ENCODE measurements at regions not wholly inside any gene's neighbourhood (a gene's known extent, or its start where the extent isn't known, plus 50 kb on each side); places are given as distances from the start of the nearest gene placed in this dataset.

DNA sequence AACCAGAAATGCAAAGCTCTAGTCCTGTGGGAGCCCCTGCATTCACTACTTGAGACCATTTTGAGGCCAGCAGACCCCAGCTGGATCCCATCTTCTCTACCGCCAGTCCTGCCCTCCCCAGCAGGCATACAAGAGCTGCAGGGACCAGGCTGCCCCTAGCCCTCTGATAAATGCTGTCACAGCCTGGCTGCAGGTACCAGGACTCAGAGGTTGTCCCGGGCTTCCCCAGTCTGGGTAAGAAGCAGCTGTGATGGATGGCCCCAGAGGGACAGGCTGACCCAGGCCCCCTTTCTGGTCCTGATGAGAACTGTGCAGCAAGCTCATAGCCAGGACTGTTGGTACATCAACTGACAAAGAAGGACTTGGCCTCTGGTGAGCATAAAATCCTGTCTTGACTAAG, 132.9 kb upstream of the APCDD1 start:
- intact Hi-C loops (cut with DNase I): no loop called here
- Histone ChIP-seq H3K4me3 (no peak overlapping the region), H3K27me3 (no peaks in the 10 kb centered on the region), H3K27ac (no peak overlapping the region), H3K9me3 (no peaks in the 10 kb centered on the region), H3K36me3 (no peaks in the 10 kb centered on the region), H3K4me1 (no peaks in the 10 kb centered on the region)
- no peak for DNase-seq
- no peak for ATAC-seq
- TF ChIP-seq, protein P1, sequence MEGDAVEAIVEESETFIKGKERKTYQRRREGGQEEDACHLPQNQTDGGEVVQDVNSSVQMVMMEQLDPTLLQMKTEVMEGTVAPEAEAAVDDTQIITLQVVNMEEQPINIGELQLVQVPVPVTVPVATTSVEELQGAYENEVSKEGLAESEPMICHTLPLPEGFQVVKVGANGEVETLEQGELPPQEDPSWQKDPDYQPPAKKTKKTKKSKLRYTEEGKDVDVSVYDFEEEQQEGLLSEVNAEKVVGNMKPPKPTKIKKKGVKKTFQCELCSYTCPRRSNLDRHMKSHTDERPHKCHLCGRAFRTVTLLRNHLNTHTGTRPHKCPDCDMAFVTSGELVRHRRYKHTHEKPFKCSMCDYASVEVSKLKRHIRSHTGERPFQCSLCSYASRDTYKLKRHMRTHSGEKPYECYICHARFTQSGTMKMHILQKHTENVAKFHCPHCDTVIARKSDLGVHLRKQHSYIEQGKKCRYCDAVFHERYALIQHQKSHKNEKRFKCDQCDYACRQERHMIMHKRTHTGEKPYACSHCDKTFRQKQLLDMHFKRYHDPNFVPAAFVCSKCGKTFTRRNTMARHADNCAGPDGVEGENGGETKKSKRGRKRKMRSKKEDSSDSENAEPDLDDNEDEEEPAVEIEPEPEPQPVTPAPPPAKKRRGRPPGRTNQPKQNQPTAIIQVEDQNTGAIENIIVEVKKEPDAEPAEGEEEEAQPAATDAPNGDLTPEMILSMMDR (IDR thresholded peaks at IDR 0.05): no peak

DNA sequence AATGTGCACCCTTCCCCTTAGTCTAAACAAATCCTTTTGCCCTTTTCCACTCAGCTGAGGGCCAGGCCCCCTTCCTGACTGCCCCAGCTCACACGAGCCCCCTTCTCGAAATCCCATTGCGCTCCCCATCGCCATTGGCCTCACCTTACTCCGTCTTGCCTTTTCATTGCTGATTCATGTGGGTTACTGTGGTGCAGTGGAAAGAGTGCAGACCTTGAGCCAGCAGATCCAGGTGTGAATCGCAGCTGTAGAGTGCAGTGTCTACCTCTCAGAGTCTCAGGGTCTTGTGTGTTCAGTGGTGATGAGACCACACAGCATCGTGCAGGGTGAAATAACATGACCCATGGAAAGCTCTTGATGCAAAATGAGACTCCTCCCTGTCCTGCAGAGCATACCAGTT, 132.4 kb upstream of the APCDD1 start:
- TF ChIP-seq, protein P1 (IDR thresholded peaks at IDR 0.05): no peak
- H3K27me3 ChIP-seq: no peaks in the 10 kb centered on the region
- no peaks in the 10 kb centered on the region for H3K9me3 ChIP-seq
- intact Hi-C loops (cut with DNase I): no loop called here
- no peak overlapping the region for H3K27ac ChIP-seq
- H3K36me3 ChIP-seq: no peaks in the 10 kb centered on the region
- ATAC-seq: no peak
- no peak overlapping the region for H3K4me3 ChIP-seq
- no peak for DNase-seq
- H3K4me1 ChIP-seq: no peaks in the 10 kb centered on the region

DNA sequence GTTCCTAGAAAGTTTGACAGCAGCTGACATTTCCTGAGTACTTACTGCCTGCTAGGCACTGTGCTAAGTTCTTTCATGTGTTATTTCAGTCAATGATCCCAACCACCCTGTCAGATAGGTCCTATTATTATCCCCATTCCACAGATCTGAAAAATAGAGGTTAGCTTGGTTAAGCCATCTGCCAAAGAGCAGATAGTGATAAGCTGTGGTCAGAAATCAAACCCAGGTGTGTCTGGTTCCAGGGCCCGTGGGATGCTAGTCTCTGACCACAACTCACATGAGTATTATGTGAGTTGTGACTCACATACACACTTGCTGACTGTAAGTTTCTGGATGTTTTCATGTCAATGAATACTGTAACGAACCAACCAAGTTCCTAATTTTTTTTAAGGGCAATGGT, 132.0 kb upstream of the APCDD1 start:
- no peak for ATAC-seq
- no peak for DNase-seq

DNA sequence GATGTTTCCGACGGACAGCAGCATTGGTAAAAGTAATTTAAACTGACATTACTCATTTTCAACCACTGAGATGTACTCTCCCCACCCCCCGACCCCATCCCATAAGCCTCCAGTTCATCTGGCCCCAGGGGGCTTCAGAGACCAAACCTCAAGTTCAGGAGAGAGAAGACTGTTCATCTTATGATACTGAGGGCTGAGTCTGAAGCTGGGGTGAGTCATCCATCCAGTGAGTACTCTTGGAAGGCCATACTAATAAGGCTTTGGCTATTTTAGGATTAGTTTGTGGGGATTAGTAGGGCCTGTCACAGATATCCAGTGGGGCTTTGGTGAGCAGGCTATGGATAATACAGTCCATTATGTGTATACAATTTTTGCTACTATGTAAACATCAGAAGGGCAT, 125.3 kb upstream of the APCDD1 start:
- TF ChIP-seq, protein P1 (IDR thresholded peaks at IDR 0.05): no peak
- ATAC-seq: no peak
- no peak overlapping the region for H3K27ac ChIP-seq

More for the DNA sequence above, 132.0 kb upstream of the APCDD1 start:
- no peaks in the 10 kb centered on the region for H3K36me3 ChIP-seq
- H3K4me3 ChIP-seq: no peak overlapping the region
- H3K4me1 ChIP-seq: no peaks in the 10 kb centered on the region
- TF ChIP-seq, protein P1 (IDR thresholded peaks at IDR 0.05): no peak
- no peaks in the 10 kb centered on the region for H3K27me3 ChIP-seq
- H3K9me3 ChIP-seq: no peaks in the 10 kb centered on the region
- no peak overlapping the region for H3K27ac ChIP-seq
- intact Hi-C loops (cut with DNase I): no loop called here

DNA sequence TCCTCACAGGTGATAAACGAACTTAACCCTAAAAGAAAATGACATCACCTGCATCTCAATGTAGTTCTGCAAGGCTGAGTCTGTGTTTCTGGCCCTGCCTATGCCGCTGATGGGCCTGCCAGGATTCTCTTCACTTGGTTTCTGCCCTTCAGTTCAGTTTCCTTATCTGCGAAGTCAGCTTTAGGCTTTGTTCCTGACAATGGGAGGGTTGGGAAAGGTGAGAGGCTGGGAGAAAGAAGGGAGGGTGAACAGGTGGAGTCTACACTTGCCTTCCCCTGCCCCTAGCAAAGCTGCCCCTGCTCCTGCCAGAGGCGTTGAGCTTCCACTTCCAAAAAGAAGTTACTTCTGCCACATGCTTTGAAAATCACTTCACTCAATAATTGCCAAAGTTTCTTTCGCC, 124.0 kb upstream of the APCDD1 start:
- no peaks in the 10 kb centered on the region for H3K9me3 ChIP-seq
- no peaks in the 10 kb centered on the region for H3K27me3 ChIP-seq
- ATAC-seq (no peak), DNase-seq (no peak)
- TF ChIP-seq, protein P1 (IDR thresholded peaks at IDR 0.05): no peak
- H3K4me1 ChIP-seq: no peaks in the 10 kb centered on the region
- intact Hi-C loops (cut with DNase I): no loop called here
- no peak overlapping the region for H3K27ac ChIP-seq
- H3K36me3 ChIP-seq: no peaks in the 10 kb centered on the region
- H3K4me3 ChIP-seq: no peak overlapping the region

More for the DNA sequence above, 125.3 kb upstream of the APCDD1 start:
- intact Hi-C loops (cut with DNase I): no loop called here
- Histone ChIP-seq H3K9me3 (no peaks in the 10 kb centered on the region), H3K4me1 (no peaks in the 10 kb centered on the region), H3K27me3 (no peaks in the 10 kb centered on the region), H3K4me3 (no peak overlapping the region), H3K36me3 (no peaks in the 10 kb centered on the region)
- DNase-seq: no peak
